ENCODE measurements at regions not wholly inside any gene's neighbourhood (a gene's known extent, or its start where the extent isn't known, plus 50 kb on each side); places are given as distances from the start of the nearest gene placed in this dataset.
"Not testable (repeated sequence)": the region's sequence is repeated elsewhere in the genome, so short reads cannot be mapped to it uniquely, and the experiment has no call there.

GRCh38 chr6:145155873-145156782 is 579.2 kb downstream of the EPM2A start:
- no peak for DNase-seq (ENCODE audit: low read depth, low spot score)

- not testable (repeated sequence) for DNase-seq (ENCODE audit: low read depth, low spot score)
These were observed 576.7 kb downstream of the EPM2A start for GRCh38 chr6:145158636-145159035.

- no peak for DNase-seq (ENCODE audit: low read depth, low spot score)
These were observed 575.4 kb downstream of the EPM2A start for GRCh38 chr6:145159921-145160320.

GRCh38 chr6:145161501-145161900 is 573.8 kb downstream of the EPM2A start:
- DNase-seq (ENCODE audit: low read depth, low spot score) = no peak

- DNase-seq (ENCODE audit: low read depth, low spot score) = no peak
These were observed 565.5 kb downstream of the EPM2A start for GRCh38 chr6:145169726-145170224.

GRCh38 chr6:145175470-145175869 is 559.9 kb downstream of the EPM2A start:
- no peak for DNase-seq (ENCODE audit: low read depth, low spot score)

GRCh38 chr6:145178391-145178790 is 556.9 kb downstream of the EPM2A start:
- DNase-seq (ENCODE audit: low read depth, low spot score) = no peak

- no peak for DNase-seq (ENCODE audit: low read depth, low spot score)
These were observed 547.7 kb downstream of the EPM2A start for GRCh38 chr6:145187491-145188206.

GRCh38 chr6:145189836-145190235 is 545.5 kb downstream of the EPM2A start:
- DNase-seq (ENCODE audit: low read depth, low spot score) = no peak

GRCh38 chr6:145194389-145194788 is 540.9 kb downstream of the EPM2A start:
- DNase-seq (ENCODE audit: low read depth, low spot score) = no peak

- no peak for DNase-seq (ENCODE audit: low read depth, low spot score)
These were observed 535.4 kb downstream of the EPM2A start for GRCh38 chr6:145199961-145200360.

- DNase-seq (ENCODE audit: low read depth, low spot score) = no peak
These were observed 531.0 kb downstream of the EPM2A start for GRCh38 chr6:145204301-145204700.

GRCh38 chr6:145206247-145206907 is 528.9 kb downstream of the EPM2A start:
- DNase-seq (ENCODE audit: low read depth, low spot score) = no peak

GRCh38 chr6:145208474-145208873 is 526.8 kb downstream of the EPM2A start:
- DNase-seq (ENCODE audit: low read depth, low spot score) = no peak

GRCh38 chr6:145209272-145209671 is 526.0 kb downstream of the EPM2A start:
- DNase-seq (ENCODE audit: low read depth, low spot score) = no peak

- no peak for DNase-seq (ENCODE audit: low read depth, low spot score)
These were observed 522.5 kb downstream of the EPM2A start for GRCh38 chr6:145212813-145213212.

- no peak for DNase-seq (ENCODE audit: low read depth, low spot score)
These were observed 521.7 kb downstream of the EPM2A start for GRCh38 chr6:145213614-145214013.

- DNase-seq (ENCODE audit: low read depth, low spot score) = no peak
These were observed 520.8 kb downstream of the EPM2A start for GRCh38 chr6:145214570-145214969.

GRCh38 chr6:145224450-145224849 is 510.9 kb downstream of the EPM2A start:
- no peak for DNase-seq (ENCODE audit: low read depth, low spot score)

GRCh38 chr6:145225500-145225899 is 509.8 kb downstream of the EPM2A start:
- no peak for DNase-seq (ENCODE audit: low read depth, low spot score)

- no peak for DNase-seq (ENCODE audit: low read depth, low spot score)
These were observed 507.7 kb downstream of the EPM2A start for GRCh38 chr6:145227593-145227992.

- DNase-seq (ENCODE audit: low read depth, low spot score) = no peak
These were observed 506.2 kb downstream of the EPM2A start for GRCh38 chr6:145228962-145229582.
